Activated CD4-positive, alpha-beta T cell treated with anti-CD3 and anti-CD28 coated beads, Interleukin-2, amount 10 ng/mL, durations not matched to agents 24 days and 14 days (primary cell): ENCODE measurements at regions not wholly inside any gene's neighbourhood (a gene's known extent, or its start where the extent isn't known, plus 50 kb on each side); places are given as distances from the start of the nearest gene placed in this dataset.
"Not testable (repeated sequence)": the region's sequence is repeated elsewhere in the genome, so short reads cannot be mapped to it uniquely, and the experiment has no call there.

Experiments used
- DNase-seq: peaks from one replicate; pipeline ENCODE4 v3.0.0; 2022
- H3K27ac Mint-ChIP-seq: one replicate; pipeline ENCODE4 v1.8.0; 2022; ENCODE audit warnings: mild to moderate bottlenecking, mixed read lengths
- H3K27me3 Mint-ChIP-seq: one replicate; pipeline ENCODE4 v1.8.0; 2022; ENCODE audit warnings: mixed read lengths
- H3K36me3 Mint-ChIP-seq: one replicate; pipeline ENCODE4 v1.8.0; 2022; ENCODE audit warnings: low read depth, mild to moderate bottlenecking, mixed read lengths
- H3K4me1 Mint-ChIP-seq: one replicate; pipeline ENCODE4 v1.8.0; 2021; ENCODE audit warnings: mixed read lengths
- H3K4me3 Mint-ChIP-seq: one replicate; pipeline ENCODE4 v1.8.0; 2022; ENCODE audit warnings: mild to moderate bottlenecking, moderate library complexity, mixed read lengths
- H3K9me3 Mint-ChIP-seq: one replicate; pipeline ENCODE4 v1.8.0; 2021; ENCODE audit warnings: mixed read lengths
- intact Hi-C: fragments of 100-400 bp; cut with micrococcal nuclease; formaldehyde crosslinking; loops from one replicate; pipeline ENCODE4 v1.15.1; 2023

- Mint-ChIP-seq H3K27ac (no peak overlapping the region), H3K36me3 (no peaks in the 10 kb centered on the region), H3K27me3 (no peaks in the 10 kb centered on the region), H3K4me3 (no peak overlapping the region), H3K9me3 (no peaks in the 10 kb centered on the region), H3K4me1 (no peaks in the 10 kb centered on the region)
- DNase-seq = no peak
- intact Hi-C loops = no loop called here
These were observed 79.5 kb upstream of the XPO1 start for GRCh38 chr2:61617610-61618009.

- Mint-ChIP-seq H3K36me3 (no peaks in the 10 kb centered on the region), H3K27me3 (peaks cover 4% of the 10 kb centered on the region), H3K9me3 (no peaks in the 10 kb centered on the region), H3K4me3 (no peak overlapping the region), H3K27ac (no peak overlapping the region), H3K4me1 (no peaks in the 10 kb centered on the region)
- intact Hi-C loops = no loop called here
- no peak for DNase-seq
These were observed 67.1 kb upstream of the XPO1 start for GRCh38 chr2:61605245-61605644.

GRCh38 chr2:61604433-61604832 is 66.3 kb upstream of the XPO1 start:
- intact Hi-C loops = no loop called here
- Mint-ChIP-seq H3K4me3 (no peak overlapping the region), H3K27ac (no peak overlapping the region), H3K4me1 (no peaks in the 10 kb centered on the region), H3K36me3 (no peaks in the 10 kb centered on the region), H3K9me3 (no peaks in the 10 kb centered on the region), H3K27me3 (peaks cover 4% of the 10 kb centered on the region)
- no peak for DNase-seq

GRCh38 chr2:61598515-61599156 is 60.5 kb upstream of the XPO1 start:
- H3K27me3 Mint-ChIP-seq, H3K36me3 Mint-ChIP-seq, H3K27ac Mint-ChIP-seq, H3K4me1 Mint-ChIP-seq, H3K9me3 Mint-ChIP-seq, intact Hi-C loops, DNase-seq, H3K4me3 Mint-ChIP-seq: not testable (repeated sequence)

GRCh38 chr2:61597300-61598289 is 59.4 kb upstream of the XPO1 start:
- DNase-seq = no peak
- intact Hi-C loops = no loop called here
- Mint-ChIP-seq H3K9me3 (peaks cover 4% of the 10 kb centered on the region), H3K27ac (no peak overlapping the region), H3K4me3 (no peak overlapping the region), H3K36me3 (no peaks in the 10 kb centered on the region), H3K27me3 (peaks cover 14% of the 10 kb centered on the region), H3K4me1 (peaks cover 4% of the 10 kb centered on the region)

GRCh38 chr2:61594201-61594600 is 56.0 kb upstream of the XPO1 start:
- H3K36me3 Mint-ChIP-seq, H3K27ac Mint-ChIP-seq, H3K9me3 Mint-ChIP-seq, intact Hi-C loops, DNase-seq, H3K4me1 Mint-ChIP-seq, H3K4me3 Mint-ChIP-seq: not testable (repeated sequence)
- H3K27me3 Mint-ChIP-seq = peaks cover 10% of the 10 kb centered on the region

GRCh38 chr2:61593648-61594047 is 55.5 kb upstream of the XPO1 start:
- H3K9me3 Mint-ChIP-seq, H3K4me3 Mint-ChIP-seq, intact Hi-C loops, H3K36me3 Mint-ChIP-seq, H3K27ac Mint-ChIP-seq, H3K4me1 Mint-ChIP-seq, DNase-seq: not testable (repeated sequence)
- H3K27me3 Mint-ChIP-seq = peaks cover 10% of the 10 kb centered on the region

- no peak for DNase-seq
- H3K36me3 Mint-ChIP-seq = no peaks in the 10 kb centered on the region
- intact Hi-C loops = no loop called here
- H3K9me3 Mint-ChIP-seq = peaks cover 4% of the 10 kb centered on the region
- H3K27me3 Mint-ChIP-seq = peaks cover 10% of the 10 kb centered on the region
- H3K4me1 Mint-ChIP-seq = no peaks in the 10 kb centered on the region
- no peak overlapping the region for H3K4me3 Mint-ChIP-seq
- H3K27ac Mint-ChIP-seq = no peak overlapping the region
These were observed 52.1 kb upstream of the XPO1 start for GRCh38 chr2:61590214-61590613.

- Mint-ChIP-seq H3K27me3 (peaks cover 6% of the 10 kb centered on the region), H3K4me1 (no peaks in the 10 kb centered on the region), H3K9me3 (peaks cover 4% of the 10 kb centered on the region), H3K27ac (no peak overlapping the region), H3K36me3 (no peaks in the 10 kb centered on the region), H3K4me3 (no peak overlapping the region)
- intact Hi-C loops = no loop called here
- no peak for DNase-seq
These were observed 50.4 kb upstream of the XPO1 start for GRCh38 chr2:61588566-61588965.
